GM12874 (cell line): ENCODE measurements at regions not wholly inside any gene's neighbourhood (a gene's known extent, or its start where the extent isn't known, plus 50 kb on each side); places are given as distances from the start of the nearest gene placed in this dataset.

Experiments used
- CTCF ChIP-seq: IDR thresholded peaks from 2 replicates; pipeline ENCODE4 v1.5.1; 2011; ENCODE audit warnings: low read depth, mild to moderate bottlenecking, control low read depth, low read length, moderate library complexity; ENCODE audit not compliant: insufficient read depth

- TF ChIP-seq CTCF: no peak
These were observed 289.7 kb upstream of the GRID2 start for GRCh38 chr4:92014067-92014466.

GRCh38 chr4:92021203-92021602, 282.6 kb upstream of the GRID2 start:
- no peak for TF ChIP-seq CTCF

- no peak for TF ChIP-seq CTCF
These were observed 282.0 kb upstream of the GRID2 start for GRCh38 chr4:92021788-92022187.

GRCh38 chr4:92031825-92032224, 271.9 kb upstream of the GRID2 start:
- no peak for TF ChIP-seq CTCF

- TF ChIP-seq CTCF: no peak
These were observed 268.1 kb upstream of the GRID2 start for GRCh38 chr4:92035666-92036065.

- no peak for TF ChIP-seq CTCF
These were observed 258.0 kb upstream of the GRID2 start for GRCh38 chr4:92045718-92046117.

- no peak for TF ChIP-seq CTCF
These were observed 256.4 kb upstream of the GRID2 start for GRCh38 chr4:92047209-92047875.
